CD4-positive, alpha-beta T cell (primary cell): ENCODE measurements at regions not wholly inside any gene's neighbourhood (a gene's known extent, or its start where the extent isn't known, plus 50 kb on each side); places are given as distances from the start of the nearest gene placed in this dataset.

Experiments used
- ATAC-seq: fragments of 200-7000 bp; cut with Tn5 transposase; one replicate; pipeline ENCODE4 v1.10.0; 2022; ENCODE audit warnings: mild to moderate bottlenecking; ENCODE audit not compliant: poor library complexity
- CTCF ChIA-PET: fragments of 350-600 bp; sonication (Branson Sonifier 250); formaldehyde crosslinking; loops from one replicate; lab custom pipeline; 2021; ENCODE audit warnings: antibody characterized with exemption, inconsistent platforms; lab: Charles Lee
- POLR2A ChIA-PET: fragments of 350-600 bp; sonication (Branson Sonifier 250); formaldehyde crosslinking; loops from one replicate; lab custom pipeline; 2021; ENCODE audit warnings: antibody characterized with exemption, inconsistent platforms; lab: Charles Lee
- DNase-seq, 14 experiments: peaks; one replicate each; pipeline ENCODE4 v3.0.0-alpha.2; 2013 to 2020; ENCODE audit warnings: mixed read lengths in 2 of 14
- H3K27ac ChIP-seq, 2 donors: one replicate each; pipeline versions ENCODE4 v1.5.1 to v1.7.0; 2013; ENCODE audit warnings: low read length in 2 of 2, low read depth in 1 of 2, mild to moderate bottlenecking in 1 of 2
- H3K27me3 ChIP-seq, 2 experiments: 1 replicate in 1 of 2; 2 replicates in 1 of 2; pipeline versions ENCODE4 v1.6.1 to v1.7.0; 2013; ENCODE audit warnings: low read length in 2 of 2, control low read depth in 1 of 2, mild to moderate bottlenecking in 1 of 2, moderate library complexity in 1 of 2; ENCODE audit not compliant: insufficient read depth in 2 of 2, control insufficient read depth in 1 of 2
- H3K36me3 ChIP-seq: one replicate; pipeline ENCODE4 v1.6.1; 2013; ENCODE audit warnings: low read length, control low read depth; ENCODE audit not compliant: insufficient read depth
- H3K4me1 ChIP-seq: one replicate; pipeline ENCODE4 v1.6.1; 2013; ENCODE audit warnings: low read length, control low read depth; ENCODE audit not compliant: insufficient read depth
- H3K4me3 ChIP-seq: one replicate; pipeline ENCODE4 v1.5.1; 2013; ENCODE audit warnings: mild to moderate bottlenecking, low read length, moderate library complexity
- H3K9me3 ChIP-seq, 2 experiments: 1 replicate in 1 of 2; 2 replicates in 1 of 2; pipeline versions ENCODE4 v1.6.1 to v1.7.0; 2013; ENCODE audit warnings: low read length in 2 of 2, mild to moderate bottlenecking in 2 of 2, control low read depth in 1 of 2, moderate library complexity in 1 of 2; ENCODE audit not compliant: control insufficient read depth in 1 of 2, insufficient read depth in 1 of 2
- H3K27ac Mint-ChIP-seq: one replicate; pipeline ENCODE4 v1.8.0; 2020; ENCODE audit warnings: mixed read lengths
- H3K27me3 Mint-ChIP-seq: one replicate; pipeline ENCODE4 v1.8.0; 2021; ENCODE audit warnings: mixed read lengths
- H3K36me3 Mint-ChIP-seq: one replicate; pipeline ENCODE4 v1.8.0; 2021; ENCODE audit warnings: low read depth, mixed read lengths
- H3K4me1 Mint-ChIP-seq: one replicate; pipeline ENCODE4 v1.8.0; 2021; ENCODE audit warnings: low read depth, mixed read lengths
- H3K4me3 Mint-ChIP-seq: one replicate; pipeline ENCODE4 v1.8.0; 2020; ENCODE audit warnings: mild to moderate bottlenecking, mixed read lengths
- H3K9me3 Mint-ChIP-seq: one replicate; pipeline ENCODE4 v1.8.0; 2020; ENCODE audit warnings: mixed read lengths
- CTCF ChIP-seq: fragments of 200-600 bp; IDR thresholded peaks from one replicate; pipeline ENCODE4 v1.8.0; 2022; ENCODE audit warnings: antibody characterized with exemption, mild to moderate bottlenecking
- intact Hi-C, 2 experiments: fragments of 100-400 bp; cut with DNase I in 1 of 2; cut with micrococcal nuclease in 1 of 2; formaldehyde crosslinking; loops; one replicate each; pipeline versions ENCODE4 v1.15.1 to v1.9.0; 2023 to 2025; cut with DNase I, micrococcal nuclease

- Mint-ChIP-seq H3K9me3 (no peaks in the 10 kb centered on the region), H3K36me3 (no peaks in the 10 kb centered on the region), H3K27ac (no peak overlapping the region), H3K4me3 (no peak overlapping the region), H3K27me3 (peaks cover 15% of the 10 kb centered on the region), H3K4me1 (no peaks in the 10 kb centered on the region)
- ChIA-PET POLR2A (no interaction called here), CTCF (no interaction called here)
- Histone ChIP-seq H3K36me3 (no peaks in the 10 kb centered on the region), H3K27ac (no peak overlapping the region), H3K4me3 (no peak overlapping the region), H3K27me3 (peaks cover 2 to 8% of the 10 kb centered on the region in 2 experiments), H3K9me3 (no peaks in the 10 kb centered on the region), H3K4me1 (no peaks in the 10 kb centered on the region)
- intact Hi-C loops: no loop called here
- DNase-seq (peak in 4 of 14 experiments; percentile 1 to 29 (median 15)), ATAC-seq (no peak)
- no peak for TF ChIP-seq CTCF
Observed at GRCh38 chr5:175321927-175322532, 122.0 kb downstream of the DRD1 start.

GRCh38 chr5:175319199-175319598, 124.8 kb downstream of the DRD1 start:
- ATAC-seq (no peak), DNase-seq (no peak)
- no peak overlapping the region for H3K4me3 Mint-ChIP-seq
- no peaks in the 10 kb centered on the region for H3K36me3 Mint-ChIP-seq
- no peak overlapping the region for H3K27ac Mint-ChIP-seq
- Histone ChIP-seq H3K4me1 (no peaks in the 10 kb centered on the region), H3K4me3 (no peak overlapping the region), H3K27ac (no peak overlapping the region), H3K27me3 (peaks cover 0 to 8% of the 10 kb centered on the region in 2 experiments), H3K9me3 (no peaks in the 10 kb centered on the region), H3K36me3 (no peaks in the 10 kb centered on the region)
- no peak for TF ChIP-seq CTCF
- no peaks in the 10 kb centered on the region for H3K9me3 Mint-ChIP-seq
- ChIA-PET POLR2A (no interaction called here), CTCF (no interaction called here)
- no peaks in the 10 kb centered on the region for H3K4me1 Mint-ChIP-seq
- intact Hi-C loops: no loop called here
- H3K27me3 Mint-ChIP-seq: peaks cover 19% of the 10 kb centered on the region

DNA sequence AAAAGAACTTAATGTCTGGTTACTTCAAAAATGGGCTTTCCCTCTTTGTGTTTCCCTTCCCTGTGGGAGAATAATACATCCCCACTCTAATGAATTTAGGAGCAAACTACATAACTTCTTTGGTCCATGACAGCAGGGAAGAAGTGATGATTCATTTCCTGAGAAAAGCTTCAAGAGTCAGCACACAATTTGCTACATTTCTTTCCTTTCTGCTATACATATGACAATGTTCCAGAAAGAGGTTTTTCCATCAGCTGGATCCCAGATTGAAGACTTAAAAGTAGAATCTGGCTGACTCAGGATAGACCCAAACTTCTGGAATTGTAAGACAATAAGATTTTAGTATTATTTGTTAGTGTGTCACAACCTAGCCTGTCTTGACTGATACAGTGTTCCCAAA, 126.1 kb downstream of the DRD1 start:
- Histone ChIP-seq H3K4me1 (no peaks in the 10 kb centered on the region), H3K27ac (no peak overlapping the region), H3K4me3 (no peak overlapping the region), H3K27me3 (peaks cover 0 to 8% of the 10 kb centered on the region in 2 experiments), H3K36me3 (no peaks in the 10 kb centered on the region), H3K9me3 (no peaks in the 10 kb centered on the region)
- CTCF ChIA-PET: no interaction called here
- intact Hi-C loops: no loop called here
- POLR2A ChIA-PET: no interaction called here
- H3K36me3 Mint-ChIP-seq: no peaks in the 10 kb centered on the region
- DNase-seq (no peak), ATAC-seq (no peak)
- no peaks in the 10 kb centered on the region for H3K4me1 Mint-ChIP-seq
- no peaks in the 10 kb centered on the region for H3K9me3 Mint-ChIP-seq
- TF ChIP-seq CTCF: no peak
- H3K27me3 Mint-ChIP-seq: peaks cover 26% of the 10 kb centered on the region
- H3K4me3 Mint-ChIP-seq: no peak overlapping the region
- no peak overlapping the region for H3K27ac Mint-ChIP-seq
